Peyer's patch (tissue), 4 donors: ENCODE measurements at regions not wholly inside any gene's neighbourhood (a gene's known extent, or its start where the extent isn't known, plus 50 kb on each side); places are given as distances from the start of the nearest gene placed in this dataset.

ENCODE experiments used
- DNase-seq, 3 donors: peaks; one replicate each; pipeline ENCODE4 v3.0.0-alpha.2; 2017 to 2019
- H3K27ac ChIP-seq, 4 donors: fragments of 200-600 bp; sonication (generic); one replicate each; pipeline ENCODE4 v1.5.1; 2016 to 2019
- H3K27me3 ChIP-seq, 2 donors: fragments of 200-600 bp; sonication (generic); one replicate each; pipeline ENCODE4 v1.5.1; 2019
- H3K36me3 ChIP-seq, 3 donors: fragments of 200-600 bp; sonication (generic); one replicate each; pipeline ENCODE4 v1.5.1; 2016 to 2019
- H3K4me1 ChIP-seq, 4 donors: fragments of 200-600 bp; sonication (generic); one replicate each; pipeline ENCODE4 v1.5.1; 2016 to 2019
- H3K4me3 ChIP-seq, 4 donors: fragments of 200-600 bp; sonication (generic); 1 replicate in 3 of 4; 2 replicates in 1 of 4; pipeline ENCODE4 v1.5.1; 2016 to 2019; ENCODE audit warnings: mild to moderate bottlenecking in 1 of 4
- H3K9me3 ChIP-seq, 4 donors: fragments of 200-600 bp; sonication (generic); one replicate each; pipeline ENCODE4 v1.5.1; 2016 to 2019; ENCODE audit warnings: mild to moderate bottlenecking in 1 of 4
- CTCF ChIP-seq, 6 experiments: fragments of 450-650 bp in 4 of 6; fragments of 200-600 bp in 2 of 6; sonication (generic) in 1 of 6; IDR thresholded peaks; one replicate each; pipeline ENCODE4 v1.5.1; 2017 to 2019; ENCODE audit warnings: antibody characterized with exemption in 6 of 6, mild to moderate bottlenecking in 3 of 6, moderate library complexity in 1 of 6
- POLR2A ChIP-seq, 2 donors: fragments of 450-650 bp; IDR thresholded peaks; one replicate each; pipeline ENCODE4 v1.5.1; 2017; ENCODE audit warnings: antibody characterized with exemption in 2 of 2, mild to moderate bottlenecking in 2 of 2, moderate library complexity in 2 of 2

- no peak for DNase-seq
- Histone ChIP-seq H3K4me3 (no peak overlapping the region), H3K36me3 (no peaks in the 10 kb centered on the region), H3K9me3 (no peaks in the 10 kb centered on the region), H3K27me3 (no peaks in the 10 kb centered on the region), H3K27ac (no peak overlapping the region), H3K4me1 (no peaks in the 10 kb centered on the region)
- TF ChIP-seq CTCF (IDR thresholded peaks at IDR 0.05) = no peak
- TF ChIP-seq POLR2A (IDR thresholded peaks at IDR 0.05) = no peak
These were observed 335.6 kb downstream of the CYRIA start for GRCh38 chr2:16330012-16330411.

GRCh38 chr2:16329421-16329820 is 336.2 kb downstream of the CYRIA start:
- Histone ChIP-seq H3K36me3 (no peaks in the 10 kb centered on the region), H3K9me3 (no peaks in the 10 kb centered on the region), H3K27ac (no peak overlapping the region), H3K27me3 (no peaks in the 10 kb centered on the region), H3K4me3 (no peak overlapping the region), H3K4me1 (no peaks in the 10 kb centered on the region)
- DNase-seq = no peak
- TF ChIP-seq CTCF (IDR thresholded peaks at IDR 0.05) (no peak), POLR2A (IDR thresholded peaks at IDR 0.05) (no peak)

GRCh38 chr2:16328521-16329190 is 337.0 kb downstream of the CYRIA start:
- no peak overlapping the region for H3K27ac ChIP-seq
- no peaks in the 10 kb centered on the region for H3K27me3 ChIP-seq
- no peak for TF ChIP-seq CTCF (IDR thresholded peaks at IDR 0.05)
- TF ChIP-seq POLR2A (IDR thresholded peaks at IDR 0.05) = no peak
- H3K9me3 ChIP-seq = no peaks in the 10 kb centered on the region
- H3K36me3 ChIP-seq = no peaks in the 10 kb centered on the region
- DNase-seq = no peak
- H3K4me3 ChIP-seq = no peak overlapping the region
- H3K4me1 ChIP-seq = no peaks in the 10 kb centered on the region

GRCh38 chr2:16327326-16327725 is 338.3 kb downstream of the CYRIA start:
- no peaks in the 10 kb centered on the region for H3K27me3 ChIP-seq
- no peak overlapping the region for H3K27ac ChIP-seq
- no peak for DNase-seq
- H3K36me3 ChIP-seq = no peaks in the 10 kb centered on the region
- TF ChIP-seq POLR2A (IDR thresholded peaks at IDR 0.05) = no peak
- TF ChIP-seq CTCF (IDR thresholded peaks at IDR 0.05) = no peak
- no peaks in the 10 kb centered on the region for H3K9me3 ChIP-seq
- no peak overlapping the region for H3K4me3 ChIP-seq
- H3K4me1 ChIP-seq = no peaks in the 10 kb centered on the region

GRCh38 chr2:16326711-16327300 is 338.8 kb downstream of the CYRIA start:
- no peak for DNase-seq
- no peak overlapping the region for H3K27ac ChIP-seq
- H3K9me3 ChIP-seq = no peaks in the 10 kb centered on the region
- H3K27me3 ChIP-seq = no peaks in the 10 kb centered on the region
- TF ChIP-seq CTCF (IDR thresholded peaks at IDR 0.05) = no peak
- no peak for TF ChIP-seq POLR2A (IDR thresholded peaks at IDR 0.05)
- no peak overlapping the region for H3K4me3 ChIP-seq
- no peaks in the 10 kb centered on the region for H3K4me1 ChIP-seq
- H3K36me3 ChIP-seq = no peaks in the 10 kb centered on the region
